NT2/D1 (cell line): ENCODE measurements at regions not wholly inside any gene's neighbourhood (a gene's known extent, or its start where the extent isn't known, plus 50 kb on each side); places are given as distances from the start of the nearest gene placed in this dataset.

ENCODE experiments used
- SUZ12 ChIP-seq: IDR thresholded peaks from 2 replicates; pipeline ENCODE4 v1.6.1; 2011; ENCODE audit not compliant: insufficient read length, insufficient read depth; ENCODE audit errors: extremely low read depth
- ZNF274 ChIP-seq: IDR thresholded peaks from 2 replicates; pipeline ENCODE4 v1.6.1; 2011; ENCODE audit warnings: mild to moderate bottlenecking, low read depth, low read length

DNA sequence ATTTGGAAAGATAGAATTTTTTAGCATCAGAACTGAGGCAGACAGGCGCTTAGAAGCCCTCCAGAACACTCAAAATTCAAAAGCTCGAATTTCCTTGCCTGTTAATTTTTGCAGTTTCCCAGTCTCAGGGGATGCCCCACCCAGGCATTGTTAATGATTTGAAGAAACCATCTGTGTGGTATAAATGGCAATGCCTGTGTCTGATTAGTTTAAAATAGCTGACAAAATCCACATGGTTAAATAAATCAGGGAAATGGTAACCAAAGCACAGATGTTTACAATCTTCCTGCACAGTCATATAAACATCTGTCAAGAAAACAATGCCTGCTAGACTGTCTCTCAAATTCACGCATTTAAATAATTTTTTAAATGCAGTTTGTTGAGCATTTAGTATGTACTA lies 185.2 kb upstream of the RGMB start:
- no peak for TF ChIP-seq SUZ12
- TF ChIP-seq ZNF274: no peak
